HG02943 (cell line): ENCODE measurements at regions not wholly inside any gene's neighbourhood (a gene's known extent, or its start where the extent isn't known, plus 50 kb on each side); places are given as distances from the start of the nearest gene placed in this dataset.

Experiments
- ATAC-seq: cut with Tn5 transposase; IDR thresholded peaks from one replicate; pipeline ENCODE4 v1.9.1; 2021; ENCODE audit warnings: mild to moderate bottlenecking, low read depth, moderate library complexity; ENCODE audit not compliant: unreplicated experiment

GRCh38 chr1:181872562-181872961 lies 188.9 kb downstream of the ZNF648 start:
- ATAC-seq, result no peak

- ATAC-seq, result no peak
Measured at GRCh38 chr1:181863736-181864135, 197.8 kb downstream of the ZNF648 start.

GRCh38 chr1:181863006-181863405 lies 198.5 kb downstream of the ZNF648 start:
- ATAC-seq, result no peak

GRCh38 chr1:181858135-181858534 lies 203.4 kb downstream of the ZNF648 start:
- no peak for ATAC-seq
